ENCODE measurements at regions not wholly inside any gene's neighbourhood (a gene's known extent, or its start where the extent isn't known, plus 50 kb on each side); places are given as distances from the start of the nearest gene placed in this dataset.

- Histone ChIP-seq H3K27me3 (ENCODE audit: insufficient read depth, poor library complexity, severe bottlenecking) (no peaks in the 10 kb centered on the region), H3K4me3 (replicated peaks; ENCODE audit: insufficient read depth, low read length) (no peak overlapping the region), H3K27ac (replicated peaks) (no peak overlapping the region)
- DNase-seq (ENCODE audit: low read depth in 1 of 2, low spot score in 1 of 2), result no peak
- TF ChIP-seq GABPA (IDR thresholded peaks at IDR 0.05; ENCODE audit: low read depth) (no peak), REST (IDR thresholded peaks at IDR 0.05; ENCODE audit: insufficient replicate concordance, low read depth) (no peak), SPI1 (IDR thresholded peaks at IDR 0.05; ENCODE audit: borderline replicate concordance, low read depth) (no peak), POLR2AphosphoS5 (IDR thresholded peaks at IDR 0.05; ENCODE audit: low read depth) (no peak)
- TF ChIP-seq, protein P1, sequence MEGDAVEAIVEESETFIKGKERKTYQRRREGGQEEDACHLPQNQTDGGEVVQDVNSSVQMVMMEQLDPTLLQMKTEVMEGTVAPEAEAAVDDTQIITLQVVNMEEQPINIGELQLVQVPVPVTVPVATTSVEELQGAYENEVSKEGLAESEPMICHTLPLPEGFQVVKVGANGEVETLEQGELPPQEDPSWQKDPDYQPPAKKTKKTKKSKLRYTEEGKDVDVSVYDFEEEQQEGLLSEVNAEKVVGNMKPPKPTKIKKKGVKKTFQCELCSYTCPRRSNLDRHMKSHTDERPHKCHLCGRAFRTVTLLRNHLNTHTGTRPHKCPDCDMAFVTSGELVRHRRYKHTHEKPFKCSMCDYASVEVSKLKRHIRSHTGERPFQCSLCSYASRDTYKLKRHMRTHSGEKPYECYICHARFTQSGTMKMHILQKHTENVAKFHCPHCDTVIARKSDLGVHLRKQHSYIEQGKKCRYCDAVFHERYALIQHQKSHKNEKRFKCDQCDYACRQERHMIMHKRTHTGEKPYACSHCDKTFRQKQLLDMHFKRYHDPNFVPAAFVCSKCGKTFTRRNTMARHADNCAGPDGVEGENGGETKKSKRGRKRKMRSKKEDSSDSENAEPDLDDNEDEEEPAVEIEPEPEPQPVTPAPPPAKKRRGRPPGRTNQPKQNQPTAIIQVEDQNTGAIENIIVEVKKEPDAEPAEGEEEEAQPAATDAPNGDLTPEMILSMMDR (IDR thresholded peaks at IDR 0.05; ENCODE audit: insufficient read depth, low read length), result no peak
These were observed 766.9 kb upstream of the ADAMTS16 start for GRCh38 chr5:4373051-4373820.

DNA sequence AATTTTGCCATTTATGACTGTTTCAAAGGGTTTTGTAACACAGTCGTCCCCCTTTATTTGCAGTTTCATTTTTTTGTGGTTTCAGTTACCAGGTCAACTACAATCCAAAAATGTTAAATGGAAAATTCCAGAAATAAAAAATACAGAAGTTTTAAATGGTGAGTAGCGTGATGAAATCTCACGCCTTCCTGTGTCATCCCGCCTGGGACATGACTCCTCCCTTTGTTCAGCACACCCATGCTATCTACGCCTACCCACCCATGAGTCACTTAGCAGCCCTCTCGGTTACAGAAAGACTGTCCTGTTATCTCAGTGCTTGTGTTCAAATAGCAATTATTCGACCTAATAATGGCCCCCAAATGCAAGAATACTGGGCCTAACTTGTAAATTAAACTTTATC lies 765.3 kb upstream of the ADAMTS16 start:
- TF ChIP-seq POLR2AphosphoS5 (IDR thresholded peaks at IDR 0.05; ENCODE audit: low read depth) (no peak), GABPA (IDR thresholded peaks at IDR 0.05; ENCODE audit: low read depth) (no peak)
- TF ChIP-seq, protein P1 (IDR thresholded peaks at IDR 0.05; ENCODE audit: insufficient read depth, low read length), result no peak
- DNase-seq (ENCODE audit: low read depth in 1 of 2, low spot score in 1 of 2), result no peak
- Histone ChIP-seq H3K27me3 (ENCODE audit: insufficient read depth, poor library complexity, severe bottlenecking) (no peaks in the 10 kb centered on the region), H3K27ac (replicated peaks) (no peak overlapping the region), H3K4me3 (replicated peaks; ENCODE audit: insufficient read depth, low read length) (no peak overlapping the region)

GRCh38 chr5:4375640-4376039 lies 764.5 kb upstream of the ADAMTS16 start:
- Histone ChIP-seq H3K27ac (replicated peaks) (no peak overlapping the region), H3K27me3 (ENCODE audit: insufficient read depth, poor library complexity, severe bottlenecking) (no peaks in the 10 kb centered on the region), H3K4me3 (replicated peaks; ENCODE audit: insufficient read depth, low read length) (no peak overlapping the region)
- no peak for DNase-seq (ENCODE audit: low read depth in 1 of 2, low spot score in 1 of 2)
- TF ChIP-seq POLR2AphosphoS5 (IDR thresholded peaks at IDR 0.05; ENCODE audit: low read depth) (no peak), REST (IDR thresholded peaks at IDR 0.05; ENCODE audit: insufficient replicate concordance, low read depth) (no peak), SPI1 (IDR thresholded peaks at IDR 0.05; ENCODE audit: borderline replicate concordance, low read depth) (no peak), GABPA (IDR thresholded peaks at IDR 0.05; ENCODE audit: low read depth) (no peak)
- TF ChIP-seq, protein P1 (IDR thresholded peaks at IDR 0.05; ENCODE audit: insufficient read depth, low read length), result no peak

DNA sequence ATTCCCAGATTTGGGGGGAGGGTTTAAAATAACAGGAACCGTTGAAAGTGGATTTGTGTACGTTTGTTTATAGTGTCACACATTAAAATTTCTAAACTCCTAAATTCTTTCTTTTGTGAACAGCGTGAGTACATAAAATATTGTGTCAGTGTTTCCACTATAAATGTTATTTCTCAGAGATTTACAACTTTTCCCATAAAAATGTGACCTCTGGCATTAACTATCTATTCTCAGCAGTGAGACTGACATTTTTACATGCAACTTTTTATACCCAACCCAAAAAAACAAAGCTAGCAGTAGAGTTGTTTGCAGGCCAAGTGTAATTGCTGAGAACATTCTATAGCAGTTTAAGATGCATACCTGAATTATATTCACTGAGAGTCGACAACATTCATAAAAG lies 757.0 kb upstream of the ADAMTS16 start:
- TF ChIP-seq REST (IDR thresholded peaks at IDR 0.05; ENCODE audit: insufficient replicate concordance, low read depth) (no peak), POLR2AphosphoS5 (IDR thresholded peaks at IDR 0.05; ENCODE audit: low read depth) (no peak), GABPA (IDR thresholded peaks at IDR 0.05; ENCODE audit: low read depth) (no peak), SPI1 (IDR thresholded peaks at IDR 0.05; ENCODE audit: borderline replicate concordance, low read depth) (no peak)
- TF ChIP-seq, protein P1 (IDR thresholded peaks at IDR 0.05; ENCODE audit: insufficient read depth, low read length), result no peak
- DNase-seq (ENCODE audit: low read depth in 1 of 2, low spot score in 1 of 2), result no peak
- Histone ChIP-seq H3K27me3 (ENCODE audit: insufficient read depth, poor library complexity, severe bottlenecking) (no peaks in the 10 kb centered on the region), H3K27ac (replicated peaks) (no peak overlapping the region), H3K4me3 (replicated peaks; ENCODE audit: insufficient read depth, low read length) (no peak overlapping the region)
